GM10266 (cell line): ENCODE measurements at regions not wholly inside any gene's neighbourhood (a gene's known extent, or its start where the extent isn't known, plus 50 kb on each side); places are given as distances from the start of the nearest gene placed in this dataset.
A peak's percentile ranks its signal among the peaks of the same experiment; 100 is the strongest.
"Not testable (repeated sequence)": the region's sequence is repeated elsewhere in the genome, so short reads cannot be mapped to it uniquely, and the experiment has no call there.

Experiments
- DNase-seq: peaks from one replicate; pipeline ENCODE4 v3.0.0; 2012; ENCODE audit errors: extremely low spot score
- TF ChIP-seq, protein P1 (sequence below): IDR thresholded peaks from 2 replicates; pipeline ENCODE4 v1.5.1; 2012; ENCODE audit warnings: mild to moderate bottlenecking, low read depth; ENCODE audit not compliant: control insufficient read depth, insufficient read depth; ENCODE audit errors: missing control alignments

DNA sequence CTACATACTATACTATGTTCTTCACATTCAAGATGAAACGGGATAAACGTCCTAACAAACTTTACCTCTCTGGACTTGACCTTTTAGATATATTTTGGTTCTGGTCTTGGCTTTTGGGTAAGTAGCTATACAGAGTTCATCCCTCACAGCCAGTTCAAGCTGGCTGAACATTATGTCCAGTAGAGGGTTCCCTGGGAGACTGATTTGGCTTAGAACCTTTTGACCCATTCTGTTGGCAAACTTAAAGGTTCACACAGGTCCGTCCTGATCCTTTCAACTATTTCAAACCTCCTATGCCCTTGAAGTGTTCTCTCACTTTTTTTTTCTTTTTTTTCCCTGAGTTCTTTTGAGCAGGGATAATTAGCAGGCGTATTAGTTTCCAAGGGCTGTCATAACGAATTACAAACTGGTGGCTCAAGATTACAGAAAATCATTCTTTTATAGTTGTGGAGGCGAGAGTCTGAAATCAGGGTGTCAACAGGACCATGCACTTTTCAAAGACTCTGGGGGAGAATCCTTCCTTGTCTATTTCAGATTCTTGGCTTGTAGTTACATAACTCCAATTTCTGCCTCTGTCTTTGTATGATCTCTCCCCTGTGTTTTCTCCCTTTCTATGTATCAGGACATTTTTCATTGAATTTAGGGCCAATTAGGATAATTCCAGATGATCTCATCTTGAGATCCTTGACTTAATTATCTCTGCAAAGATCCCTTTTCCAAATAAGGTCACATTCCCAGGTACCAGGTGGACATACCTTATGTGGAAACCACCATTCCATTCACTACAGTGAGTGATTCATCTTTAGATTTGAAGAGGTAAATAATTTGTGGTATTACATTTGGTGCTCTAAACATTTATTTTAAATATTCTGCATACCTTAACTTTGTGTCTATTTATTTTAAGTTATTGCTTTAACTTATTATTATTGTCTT is 257.4 kb upstream of the USP25 start:
- no peak for DNase-seq
- TF ChIP-seq, protein P1, sequence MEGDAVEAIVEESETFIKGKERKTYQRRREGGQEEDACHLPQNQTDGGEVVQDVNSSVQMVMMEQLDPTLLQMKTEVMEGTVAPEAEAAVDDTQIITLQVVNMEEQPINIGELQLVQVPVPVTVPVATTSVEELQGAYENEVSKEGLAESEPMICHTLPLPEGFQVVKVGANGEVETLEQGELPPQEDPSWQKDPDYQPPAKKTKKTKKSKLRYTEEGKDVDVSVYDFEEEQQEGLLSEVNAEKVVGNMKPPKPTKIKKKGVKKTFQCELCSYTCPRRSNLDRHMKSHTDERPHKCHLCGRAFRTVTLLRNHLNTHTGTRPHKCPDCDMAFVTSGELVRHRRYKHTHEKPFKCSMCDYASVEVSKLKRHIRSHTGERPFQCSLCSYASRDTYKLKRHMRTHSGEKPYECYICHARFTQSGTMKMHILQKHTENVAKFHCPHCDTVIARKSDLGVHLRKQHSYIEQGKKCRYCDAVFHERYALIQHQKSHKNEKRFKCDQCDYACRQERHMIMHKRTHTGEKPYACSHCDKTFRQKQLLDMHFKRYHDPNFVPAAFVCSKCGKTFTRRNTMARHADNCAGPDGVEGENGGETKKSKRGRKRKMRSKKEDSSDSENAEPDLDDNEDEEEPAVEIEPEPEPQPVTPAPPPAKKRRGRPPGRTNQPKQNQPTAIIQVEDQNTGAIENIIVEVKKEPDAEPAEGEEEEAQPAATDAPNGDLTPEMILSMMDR = no peak

DNA sequence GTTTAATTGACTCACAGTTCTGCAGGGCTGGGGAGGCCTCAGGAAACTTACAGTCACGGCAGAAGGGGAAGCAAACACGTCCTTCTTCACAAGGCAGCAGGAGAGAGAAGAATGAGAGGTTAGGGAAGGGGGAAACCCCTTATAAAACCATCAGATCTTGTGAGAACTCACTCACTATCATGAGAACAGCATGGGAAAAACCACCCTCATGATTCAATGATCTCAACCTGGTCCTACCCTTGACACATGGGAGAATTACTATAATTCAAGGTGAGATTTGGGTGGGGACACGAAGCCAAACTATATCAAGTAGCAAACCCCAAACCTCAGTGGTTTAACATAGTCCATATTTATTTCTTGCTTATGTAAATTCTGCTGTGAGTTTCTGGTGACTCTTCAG is 252.0 kb upstream of the USP25 start:
- not testable (repeated sequence) for DNase-seq

DNA sequence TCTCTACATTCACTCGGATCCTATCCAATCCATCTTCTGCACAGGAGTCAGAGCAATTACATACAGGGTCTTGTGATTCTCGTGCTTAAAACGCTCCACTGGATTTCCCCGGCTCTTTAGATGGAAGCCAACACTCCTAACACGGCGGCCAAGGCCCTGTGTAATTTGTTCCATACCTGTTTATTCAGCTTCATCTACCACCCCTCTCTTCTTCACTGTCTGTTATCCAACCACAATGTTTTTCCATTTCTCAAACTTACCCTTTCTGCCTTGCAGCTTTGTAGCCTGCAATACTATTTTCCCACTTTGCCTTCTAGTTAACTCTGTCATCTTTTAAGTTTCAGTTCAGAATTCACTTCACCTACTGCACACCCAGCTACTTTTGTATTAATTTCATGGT is 249.6 kb upstream of the USP25 start:
- TF ChIP-seq, protein P1 = no peak
- DNase-seq = no peak

DNA sequence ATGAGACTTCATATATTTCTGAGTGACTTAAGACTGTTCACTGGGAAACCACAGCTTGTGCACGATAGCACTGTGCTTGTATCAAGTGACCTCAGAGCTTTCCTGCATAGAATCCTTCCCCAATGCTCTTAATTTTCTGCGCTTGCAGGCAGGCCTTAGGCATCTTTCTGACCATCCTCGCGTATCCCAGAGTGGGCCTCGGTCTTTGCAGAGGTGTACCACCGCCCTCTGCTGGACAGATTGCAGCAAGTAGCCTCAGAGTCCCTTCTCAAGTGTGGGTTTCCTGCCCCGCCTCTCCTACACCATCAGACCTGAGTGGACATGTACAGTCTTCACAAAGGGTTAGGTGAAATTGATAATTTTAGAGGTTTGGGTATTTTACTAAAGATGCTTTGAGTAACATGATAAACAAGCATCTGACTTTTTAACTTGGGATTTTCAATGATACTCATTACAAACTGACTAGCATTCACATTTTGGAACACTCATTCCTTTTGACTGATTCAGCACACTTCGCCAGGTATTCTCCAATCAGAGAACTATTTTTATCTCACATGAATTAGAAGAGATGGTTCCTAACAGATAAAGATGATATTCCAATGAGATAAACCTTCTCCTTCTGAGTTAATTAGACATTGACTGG is 246.5 kb upstream of the USP25 start:
- DNase-seq = peak; percentile 59
- TF ChIP-seq, protein P1 = peak; percentile 92

DNA sequence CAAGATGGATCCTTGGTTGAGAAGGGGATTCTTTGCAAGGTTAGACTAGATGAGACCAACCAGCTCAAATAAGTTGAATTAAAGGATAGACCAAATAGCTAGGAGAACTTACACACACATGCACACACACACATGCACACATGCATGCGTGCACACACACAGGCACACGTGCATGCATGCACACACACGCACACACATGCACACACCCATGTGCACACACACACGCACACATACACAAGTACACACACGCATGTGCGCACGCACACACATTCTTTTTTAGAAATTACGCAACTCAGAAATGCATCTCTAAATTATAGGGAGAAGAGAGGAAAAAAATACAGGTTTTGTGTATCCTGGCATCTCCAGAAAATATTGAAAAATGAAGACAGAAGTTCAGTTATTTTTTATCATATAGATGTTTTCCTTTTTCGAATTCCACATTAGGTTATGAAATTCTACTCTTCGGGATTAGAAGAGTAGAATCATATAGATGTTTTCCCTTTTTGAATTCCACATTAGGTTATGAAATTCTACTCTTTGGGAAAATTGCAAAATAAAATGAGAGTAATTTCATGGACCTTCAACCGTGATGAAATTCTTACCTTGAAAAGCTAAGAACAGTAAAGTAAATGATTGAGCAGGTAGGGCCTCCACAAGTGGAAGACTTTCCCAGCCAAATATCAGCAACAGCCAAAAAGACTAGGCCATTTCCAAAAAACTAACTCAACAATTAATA is 243.2 kb upstream of the USP25 start:
- no peak for DNase-seq
- TF ChIP-seq, protein P1 = no peak

DNA sequence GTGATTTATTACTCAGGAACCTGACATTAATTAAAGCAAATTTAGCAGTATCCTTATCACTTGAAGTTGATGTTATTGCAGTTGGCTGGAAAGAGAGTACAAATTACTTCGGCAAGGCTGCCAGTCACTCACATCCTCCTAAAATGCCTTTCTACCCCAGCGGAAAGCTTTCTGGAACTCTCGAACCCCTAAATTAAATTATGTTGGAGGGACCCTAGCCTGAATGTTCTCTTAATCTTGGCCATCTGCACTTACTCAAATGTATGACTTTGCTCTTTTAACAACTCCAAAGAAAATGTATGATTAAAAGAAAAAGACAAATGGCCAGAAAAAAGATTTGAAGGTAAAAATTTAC is 242.6 kb upstream of the USP25 start:
- DNase-seq = no peak

DNA sequence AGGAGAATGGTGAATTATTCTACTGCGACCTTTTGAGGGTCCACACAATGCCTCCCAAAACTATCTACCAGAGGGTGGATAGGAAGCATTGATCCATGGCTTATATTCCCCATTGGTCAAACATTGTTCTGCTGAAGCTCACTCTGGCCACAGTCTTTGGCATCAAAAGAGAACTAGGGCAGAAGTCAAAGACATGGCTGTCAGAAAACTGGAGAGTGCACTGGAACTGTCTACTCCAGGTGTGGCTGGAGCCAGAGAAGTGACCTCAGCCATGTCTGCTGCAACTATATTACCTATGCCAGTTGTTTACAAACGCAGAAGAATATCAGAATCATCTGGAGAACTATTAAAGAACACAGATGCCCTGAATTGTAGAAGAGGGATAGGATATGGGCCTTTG is 238.7 kb upstream of the USP25 start:
- no peak for DNase-seq
- TF ChIP-seq, protein P1 = no peak

More for the DNA sequence above, 242.6 kb upstream of the USP25 start:
- TF ChIP-seq, protein P1 = no peak
